Limb (tissue), 2 donors: ENCODE measurements at regions not wholly inside any gene's neighbourhood (a gene's known extent, or its start where the extent isn't known, plus 50 kb on each side); places are given as distances from the start of the nearest gene placed in this dataset.

Source experiments
- DNase-seq, 2 donors: peaks; one replicate each; pipeline ENCODE4 v3.0.0-alpha.2; 2016; ENCODE audit errors: extremely low spot score in 2 of 2

- no peak for DNase-seq
These were observed 175.7 kb upstream of the PLXNA2 start for GRCh38 chr1:208419746-208420420.

GRCh38 chr1:208420696-208421095, 176.5 kb upstream of the PLXNA2 start:
- no peak for DNase-seq

- DNase-seq: no peak
These were observed 177.3 kb upstream of the PLXNA2 start for GRCh38 chr1:208421486-208421885.

GRCh38 chr1:208423526-208423925, 179.3 kb upstream of the PLXNA2 start:
- no peak for DNase-seq

GRCh38 chr1:208425096-208425495, 180.9 kb upstream of the PLXNA2 start:
- DNase-seq: no peak

- DNase-seq: no peak
These were observed 186.0 kb upstream of the PLXNA2 start for GRCh38 chr1:208430220-208430619.

- no peak for DNase-seq
These were observed 187.5 kb upstream of the PLXNA2 start for GRCh38 chr1:208431721-208432120.

- no peak for DNase-seq
These were observed 188.2 kb upstream of the PLXNA2 start for GRCh38 chr1:208432346-208432745.

- no peak for DNase-seq
These were observed 188.9 kb upstream of the PLXNA2 start for GRCh38 chr1:208433086-208433485.

- DNase-seq: no peak
These were observed 189.8 kb upstream of the PLXNA2 start for GRCh38 chr1:208433971-208434370.

- DNase-seq: no peak
These were observed 193.2 kb upstream of the PLXNA2 start for GRCh38 chr1:208437401-208437800.

- no peak for DNase-seq
These were observed 194.0 kb upstream of the PLXNA2 start for GRCh38 chr1:208438112-208438699.

GRCh38 chr1:208445758-208446203, 201.6 kb upstream of the PLXNA2 start:
- DNase-seq: no peak

- DNase-seq: no peak
These were observed 202.1 kb upstream of the PLXNA2 start for GRCh38 chr1:208446271-208446691.

- no peak for DNase-seq
These were observed 204.2 kb upstream of the PLXNA2 start for GRCh38 chr1:208448425-208448824.

GRCh38 chr1:208449951-208450350, 205.8 kb upstream of the PLXNA2 start:
- DNase-seq: no peak

GRCh38 chr1:208450958-208451357, 206.8 kb upstream of the PLXNA2 start:
- DNase-seq: no peak

- no peak for DNase-seq
These were observed 211.6 kb upstream of the PLXNA2 start for GRCh38 chr1:208455821-208456220.

- no peak for DNase-seq
These were observed 212.3 kb upstream of the PLXNA2 start for GRCh38 chr1:208456487-208456886.

- no peak for DNase-seq
These were observed 216.6 kb upstream of the PLXNA2 start for GRCh38 chr1:208460823-208461222.

- DNase-seq: no peak
These were observed 217.5 kb upstream of the PLXNA2 start for GRCh38 chr1:208461680-208462079.

- no peak for DNase-seq
These were observed 218.6 kb upstream of the PLXNA2 start for GRCh38 chr1:208462761-208463160.

- no peak for DNase-seq
These were observed 221.1 kb upstream of the PLXNA2 start for GRCh38 chr1:208465266-208465665.
